ENCODE measurements at regions not wholly inside any gene's neighbourhood (a gene's known extent, or its start where the extent isn't known, plus 50 kb on each side); places are given as distances from the start of the nearest gene placed in this dataset.

GRCh38 chr17:36816214-36816906 lies 120.9 kb upstream of the LHX1 start:
- TF ChIP-seq CTCF (IDR thresholded peaks at IDR 0.05) = no peak
- Histone ChIP-seq H2AFZ (ENCODE audit: insufficient read depth, low read depth, low read length, poor library complexity, severe bottlenecking) (no peak overlapping the region), H3K4me1 (ENCODE audit: control insufficient read depth in 1 of 2, insufficient read depth in 2 of 2, low read length in 2 of 2) (no peaks in the 10 kb centered on the region), H3K27me3 (ENCODE audit: control insufficient read depth in 2 of 2, insufficient read depth in 2 of 2, low read length in 2 of 2) (peaks cover 3 to 25% of the 10 kb centered on the region in 2 donors), H3K36me3 (replicated peaks in 1 of 2; ENCODE audit: control insufficient read depth in 1 of 2, insufficient read depth in 2 of 2, low read length in 2 of 2) (no peaks in the 10 kb centered on the region), H3K27ac (ENCODE audit: low read depth in 1 of 2, low read length in 2 of 2) (no peak overlapping the region), H3K9ac (ENCODE audit: insufficient read depth, low read length, poor library complexity, severe bottlenecking) (no peak overlapping the region), H3K79me2 (ENCODE audit: insufficient read depth, low read length) (no peaks in the 10 kb centered on the region), H3K4me3 (replicated peaks in 1 of 3; ENCODE audit: low read depth in 2 of 3, low read length in 3 of 3) (no peak overlapping the region), H3K9me3 (replicated peaks in 1 of 2; ENCODE audit: control insufficient read depth in 1 of 2, insufficient read depth in 1 of 2, low read length in 2 of 2) (no peaks in the 10 kb centered on the region), H4K20me1 (ENCODE audit: insufficient read depth, low read length) (no peaks in the 10 kb centered on the region), H3K4me2 (replicated peaks; ENCODE audit: extremely low read depth, low read length, poor library complexity, severe bottlenecking) (no peak overlapping the region)
- peaks cover 26 to 44% (median 28%) of the 10 kb centered on the region in 3 donors for H3K27me3 Mint-ChIP-seq (ENCODE audit: low read depth in 3 of 3)
- H3K27ac Mint-ChIP-seq = no peak overlapping the region
- H3K4me3 Mint-ChIP-seq = no peak overlapping the region
- no peaks in the 10 kb centered on the region for H3K4me1 Mint-ChIP-seq
- no peaks in the 10 kb centered on the region for H3K36me3 Mint-ChIP-seq
- intact Hi-C loops (cut with micrococcal nuclease) = no loop called here
- no peaks in the 10 kb centered on the region for H3K9me3 Mint-ChIP-seq
- DNase-seq = no peak
- WGBS (ENCODE audit: insufficient coverage) = 74% methylated on average over 4 of the region's 17 CpGs

GRCh38 chr17:36816907-36817288 lies 120.4 kb upstream of the LHX1 start:
- TF ChIP-seq CTCF (IDR thresholded peaks at IDR 0.05) = no peak
- H3K27me3 Mint-ChIP-seq (ENCODE audit: low read depth in 3 of 3) = peaks cover 22 to 43% (median 25%) of the 10 kb centered on the region in 3 donors
- DNase-seq = no peak

More at GRCh38 chr17:36816907-36817288, 120.4 kb upstream of the LHX1 start:
- Histone ChIP-seq H3K4me1 (ENCODE audit: control insufficient read depth in 1 of 2, insufficient read depth in 2 of 2, low read length in 2 of 2) (no peaks in the 10 kb centered on the region), H3K36me3 (replicated peaks in 1 of 2; ENCODE audit: control insufficient read depth in 1 of 2, insufficient read depth in 2 of 2, low read length in 2 of 2) (no peaks in the 10 kb centered on the region), H3K27ac (ENCODE audit: low read depth in 1 of 2, low read length in 2 of 2) (no peak overlapping the region), H3K4me3 (replicated peaks in 1 of 3; ENCODE audit: low read depth in 2 of 3, low read length in 3 of 3) (no peak overlapping the region), H3K27me3 (ENCODE audit: control insufficient read depth in 2 of 2, insufficient read depth in 2 of 2, low read length in 2 of 2) (peaks cover 3 to 21% of the 10 kb centered on the region in 2 donors), H2AFZ (ENCODE audit: insufficient read depth, low read depth, low read length, poor library complexity, severe bottlenecking) (no peak overlapping the region), H3K9me3 (replicated peaks in 1 of 2; ENCODE audit: control insufficient read depth in 1 of 2, insufficient read depth in 1 of 2, low read length in 2 of 2) (no peaks in the 10 kb centered on the region), H3K4me2 (replicated peaks; ENCODE audit: extremely low read depth, low read length, poor library complexity, severe bottlenecking) (no peak overlapping the region), H4K20me1 (ENCODE audit: insufficient read depth, low read length) (no peaks in the 10 kb centered on the region), H3K79me2 (ENCODE audit: insufficient read depth, low read length) (no peaks in the 10 kb centered on the region), H3K9ac (ENCODE audit: insufficient read depth, low read length, poor library complexity, severe bottlenecking) (no peak overlapping the region)
- H3K4me3 Mint-ChIP-seq = no peak overlapping the region
- 88% methylated on average over 14 of the region's 15 CpGs for WGBS (ENCODE audit: insufficient coverage)
- H3K36me3 Mint-ChIP-seq = no peaks in the 10 kb centered on the region
- no peaks in the 10 kb centered on the region for H3K9me3 Mint-ChIP-seq
- H3K27ac Mint-ChIP-seq = no peak overlapping the region
- H3K4me1 Mint-ChIP-seq = no peaks in the 10 kb centered on the region
- intact Hi-C loops (cut with micrococcal nuclease) = no loop called here
